Smooth muscle cell (in vitro differentiated cells): ENCODE measurements at regions not wholly inside any gene's neighbourhood (a gene's known extent, or its start where the extent isn't known, plus 50 kb on each side); places are given as distances from the start of the nearest gene placed in this dataset.

Experiments used
- DNase-seq: peaks from one replicate; lab custom pipeline; 2025; ENCODE audit not compliant: unreplicated experiment; lab: John Stamatoyannopoulos, UW
- H2AFZ ChIP-seq: fragments of 200-600 bp; sonication (generic); 2 replicates; pipeline ENCODE4 v1.6.0; 2016; ENCODE audit warnings: antibody characterized with exemption, low read depth, mild to moderate bottlenecking
- H3F3A ChIP-seq: fragments of 200-600 bp; sonication (generic); 2 replicates; pipeline ENCODE4 v1.6.0; 2017; ENCODE audit warnings: antibody characterized with exemption, low read depth
- H3K27ac ChIP-seq: fragments of 200-600 bp; sonication (generic); 2 replicates; pipeline ENCODE4 v1.5.1; 2016; ENCODE audit warnings: low read depth, mild to moderate bottlenecking
- H3K27me3 ChIP-seq: fragments of 200-600 bp; sonication (generic); 2 replicates; pipeline ENCODE4 v1.6.1; 2016; ENCODE audit warnings: low read depth, mild to moderate bottlenecking
- H3K36me3 ChIP-seq: fragments of 200-600 bp; sonication (generic); 2 replicates; pipeline ENCODE4 v1.5.1; 2016; ENCODE audit warnings: low read depth
- H3K4me1 ChIP-seq: fragments of 200-600 bp; sonication (generic); 2 replicates; pipeline ENCODE4 v1.5.1; 2016; ENCODE audit warnings: low read depth
- H3K4me2 ChIP-seq: fragments of 200-600 bp; sonication (generic); 2 replicates; pipeline ENCODE4 v1.6.0; 2016; ENCODE audit warnings: mild to moderate bottlenecking
- H3K4me3 ChIP-seq: fragments of 200-600 bp; sonication (generic); 2 replicates; pipeline ENCODE4 v1.5.1; 2016; ENCODE audit warnings: mild to moderate bottlenecking
- H3K79me2 ChIP-seq: fragments of 200-600 bp; sonication (generic); 2 replicates; pipeline ENCODE4 v1.6.0; 2016; ENCODE audit warnings: low read depth, mild to moderate bottlenecking
- H3K9ac ChIP-seq: fragments of 200-600 bp; sonication (generic); 2 replicates; pipeline ENCODE4 v1.6.0; 2016; ENCODE audit warnings: low read depth
- H3K9me3 ChIP-seq: fragments of 200-600 bp; sonication (generic); replicated peaks from 2 replicates; pipeline ENCODE4 v1.5.1; 2016; ENCODE audit warnings: low read depth
- H4K20me1 ChIP-seq: fragments of 200-600 bp; sonication (generic); 2 replicates; pipeline ENCODE4 v1.6.0; 2016; ENCODE audit warnings: low read depth
- CTCF ChIP-seq: fragments of 200-600 bp; sonication (generic); IDR thresholded peaks from 2 replicates; pipeline ENCODE4 v1.5.1; 2017; ENCODE audit warnings: borderline replicate concordance, mild to moderate bottlenecking, antibody characterized with exemption; ENCODE audit not compliant: insufficient read depth, poor library complexity, severe bottlenecking
- WGBS: methylation state at CpG from one replicate; pipeline ENCODE4 v1.1.7; 2016; ENCODE audit warnings: low lambda C conversion rate; 5-methylcytosine and 5-hydroxymethylcytosine counted together

GRCh38 chr1:34529935-34530859 lies 224.7 kb upstream of the GJB5 start:
- no peaks in the 10 kb centered on the region for H3K9me3 ChIP-seq
- no peak overlapping the region for H3K4me3 ChIP-seq
- no peak for DNase-seq
- no peak overlapping the region for H3K4me2 ChIP-seq
- no peaks in the 10 kb centered on the region for H3K79me2 ChIP-seq
- no peak overlapping the region for H3K27ac ChIP-seq
- no peak for TF ChIP-seq CTCF
- H3K27me3 ChIP-seq = peaks cover 4% of the 10 kb centered on the region
- 56% methylated on average over 12 of the region's 12 CpGs for WGBS
- no peaks in the 10 kb centered on the region for H3K36me3 ChIP-seq
- no peak overlapping the region for H3K9ac ChIP-seq
- H3F3A ChIP-seq = no peaks in the 10 kb centered on the region
- H3K4me1 ChIP-seq = no peaks in the 10 kb centered on the region
- no peaks in the 10 kb centered on the region for H4K20me1 ChIP-seq
- H2AFZ ChIP-seq = no peak overlapping the region

DNA sequence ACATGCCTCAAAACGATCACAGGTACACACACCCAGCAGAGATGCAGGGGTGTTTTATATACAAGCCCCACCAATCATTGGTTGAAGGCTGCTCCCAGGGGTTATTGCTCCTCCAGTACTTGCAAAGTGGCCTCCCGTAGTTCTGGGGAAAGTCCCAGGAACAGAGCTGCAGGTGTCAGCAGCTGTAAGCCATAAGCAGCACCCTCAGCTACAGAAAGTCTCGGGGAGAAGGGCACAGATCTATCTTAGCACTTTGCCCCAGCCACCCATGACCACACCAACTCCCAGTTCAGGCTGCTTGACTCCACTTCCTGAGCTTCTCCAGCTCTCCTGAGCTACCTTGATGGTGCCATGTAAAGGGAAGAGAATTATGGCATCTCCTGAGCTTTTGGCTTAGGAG lies 222.7 kb upstream of the GJB5 start:
- no peak overlapping the region for H3K9ac ChIP-seq
- no peaks in the 10 kb centered on the region for H3K79me2 ChIP-seq
- no peak overlapping the region for H3K4me3 ChIP-seq
- no peak overlapping the region for H3K27ac ChIP-seq
- no peaks in the 10 kb centered on the region for H3F3A ChIP-seq
- H3K27me3 ChIP-seq = peaks cover 4% of the 10 kb centered on the region
- no peaks in the 10 kb centered on the region for H3K36me3 ChIP-seq
- H3K9me3 ChIP-seq = no peaks in the 10 kb centered on the region
- no peaks in the 10 kb centered on the region for H4K20me1 ChIP-seq
- H2AFZ ChIP-seq = no peak overlapping the region
- no peak for DNase-seq
- 71% methylated on average over 3 of the region's 3 CpGs for WGBS
- H3K4me1 ChIP-seq = no peaks in the 10 kb centered on the region
- H3K4me2 ChIP-seq = no peak overlapping the region
- TF ChIP-seq CTCF = no peak

DNA sequence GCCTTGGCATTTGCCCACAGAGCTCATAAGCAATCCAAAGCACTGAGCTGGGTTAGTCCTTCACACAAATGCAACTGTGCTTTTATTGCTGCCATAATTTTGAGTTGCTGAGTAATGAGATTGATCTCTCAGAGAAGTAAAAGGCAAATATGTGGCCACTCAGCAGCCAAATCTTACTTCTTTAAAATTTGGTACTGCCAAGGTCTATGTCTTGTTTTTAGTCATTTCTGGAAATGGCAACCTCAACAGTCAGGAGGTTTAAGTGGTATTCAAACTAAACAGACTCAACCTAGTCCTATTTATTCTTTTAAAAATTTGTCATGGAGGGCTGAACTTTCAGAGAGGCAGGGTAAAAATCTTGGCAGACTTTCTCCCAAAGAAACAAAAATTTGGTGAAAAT lies 216.4 kb upstream of the GJB5 start:
- Histone ChIP-seq H3K9ac (no peak overlapping the region), H3K4me3 (no peak overlapping the region), H3K27ac (no peak overlapping the region), H3K9me3 (no peaks in the 10 kb centered on the region), H3K79me2 (no peaks in the 10 kb centered on the region), H3K27me3 (no peaks in the 10 kb centered on the region), H3K36me3 (no peaks in the 10 kb centered on the region), H3K4me2 (no peak overlapping the region), H3F3A (no peaks in the 10 kb centered on the region), H2AFZ (no peak overlapping the region), H3K4me1 (no peaks in the 10 kb centered on the region), H4K20me1 (no peaks in the 10 kb centered on the region)
- TF ChIP-seq CTCF = no peak
- DNase-seq = no peak
